GM19397 (cell line): ENCODE measurements at regions not wholly inside any gene's neighbourhood (a gene's known extent, or its start where the extent isn't known, plus 50 kb on each side); places are given as distances from the start of the nearest gene placed in this dataset.
"Not testable (repeated sequence)": the region's sequence is repeated elsewhere in the genome, so short reads cannot be mapped to it uniquely, and the experiment has no call there.

Source experiments
- ATAC-seq: cut with Tn5 transposase; IDR thresholded peaks from one replicate; pipeline ENCODE4 v1.9.1; 2021; ENCODE audit warnings: mild to moderate bottlenecking, moderate library complexity; ENCODE audit not compliant: unreplicated experiment

DNA sequence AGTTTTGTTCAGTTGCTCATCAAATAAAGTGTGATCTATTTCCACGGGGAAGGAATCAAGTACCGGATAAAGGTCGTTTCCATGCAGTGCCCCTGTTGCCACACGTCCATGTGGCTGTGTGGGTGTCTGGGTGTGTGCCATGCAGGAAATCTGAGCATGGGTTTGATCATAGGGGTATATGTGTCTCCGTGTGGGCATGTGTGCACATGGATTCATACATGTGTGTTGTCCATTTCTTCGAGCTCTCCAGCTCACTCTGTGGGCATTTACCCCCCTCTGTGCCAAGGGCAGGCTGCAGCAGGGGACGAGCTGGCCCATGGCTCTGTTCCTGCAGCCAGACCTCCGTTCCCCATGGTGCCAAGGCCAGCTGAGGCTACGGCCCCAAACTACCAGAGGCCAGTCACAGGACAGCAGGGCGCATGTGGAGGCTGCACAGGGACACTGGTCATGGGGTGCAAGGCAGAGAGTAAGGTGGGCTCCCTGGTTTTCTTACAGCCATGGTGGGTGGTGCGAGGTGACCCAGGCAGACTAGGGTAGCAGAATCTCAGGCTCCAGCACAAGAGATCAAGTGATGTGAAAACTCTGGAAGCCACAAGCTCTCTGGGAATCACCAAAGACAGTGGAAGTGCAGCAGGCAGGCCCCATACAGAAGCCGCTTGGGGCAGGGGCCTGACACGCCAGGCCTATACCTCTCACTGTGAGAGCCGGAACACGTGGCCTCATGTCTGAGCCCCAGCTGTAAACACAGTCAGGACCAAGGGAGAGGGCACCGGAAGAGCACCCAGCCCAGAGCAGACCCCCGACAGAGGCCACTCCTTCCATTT lies 66.4 kb upstream of the RAB6C start:
- ATAC-seq, result no peak

DNA sequence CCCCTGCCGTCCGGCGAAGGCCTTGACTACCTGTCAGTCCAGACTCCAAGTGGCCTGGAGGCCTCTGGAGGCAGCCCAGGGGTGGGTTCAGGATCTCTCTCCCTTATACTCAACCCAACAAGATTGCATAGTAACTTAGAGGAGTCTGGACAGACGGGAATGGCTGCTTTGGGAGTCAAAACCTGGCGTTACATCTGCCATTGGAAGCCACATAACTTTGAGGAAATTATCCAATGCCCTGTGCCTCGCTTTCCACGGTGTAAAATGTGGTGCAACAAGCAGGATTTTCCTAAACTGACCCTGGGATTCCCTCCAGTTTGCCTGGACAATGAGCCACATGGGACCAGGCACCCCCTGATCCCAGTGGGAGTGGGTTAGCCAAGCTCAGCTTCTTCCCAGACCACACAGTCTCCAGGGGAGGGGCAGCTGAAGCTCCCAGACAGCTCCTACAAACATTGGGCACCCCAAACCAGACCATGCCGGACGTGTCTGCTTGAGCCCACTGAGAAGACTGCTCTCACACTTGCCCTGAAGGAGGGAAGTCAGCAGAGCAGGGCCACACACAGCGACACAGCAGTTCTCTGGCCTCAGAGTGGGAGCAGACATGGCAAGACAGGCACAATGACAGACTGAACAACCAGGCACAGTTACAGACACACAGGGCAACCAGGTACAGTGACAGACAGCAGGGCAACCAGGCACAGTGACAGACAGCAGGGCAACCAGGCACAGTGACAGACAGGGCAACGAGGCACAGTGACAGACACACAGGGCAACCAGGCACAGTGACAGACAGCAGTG lies 65.6 kb upstream of the RAB6C start:
- ATAC-seq, result no peak

DNA sequence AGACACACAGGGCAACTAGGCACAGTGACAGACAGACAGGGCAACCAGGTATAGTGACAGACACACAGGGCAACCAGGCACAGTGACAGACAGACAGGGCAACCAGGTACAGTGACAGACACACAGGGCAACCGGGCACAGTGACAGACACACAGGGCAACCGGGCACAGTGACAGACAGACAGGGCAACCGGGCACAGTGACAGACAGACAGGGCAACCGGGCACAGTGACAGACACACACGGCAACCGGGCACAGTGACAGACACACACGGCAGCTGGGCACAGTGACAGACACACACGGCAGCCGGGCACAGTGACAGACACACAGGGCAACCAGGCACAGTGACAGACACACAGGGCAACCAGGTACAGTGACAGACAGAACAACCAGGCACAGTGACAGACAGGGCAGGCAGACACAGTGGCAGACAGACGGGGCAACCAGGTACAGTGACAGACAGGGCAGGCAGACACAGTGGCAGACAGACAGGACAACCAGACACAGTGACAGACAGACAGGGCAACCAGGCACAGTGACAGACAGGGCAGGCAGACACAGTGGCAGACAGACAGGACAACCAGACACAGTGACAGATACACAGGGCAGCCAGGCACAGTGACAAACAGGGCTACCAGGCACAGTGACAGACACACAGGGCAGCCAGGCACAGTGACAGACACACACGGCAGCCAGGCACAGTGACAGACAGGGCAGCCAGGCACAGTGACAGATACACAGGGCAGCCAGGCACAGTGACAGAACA lies 64.7 kb upstream of the RAB6C start:
- no peak for ATAC-seq

DNA sequence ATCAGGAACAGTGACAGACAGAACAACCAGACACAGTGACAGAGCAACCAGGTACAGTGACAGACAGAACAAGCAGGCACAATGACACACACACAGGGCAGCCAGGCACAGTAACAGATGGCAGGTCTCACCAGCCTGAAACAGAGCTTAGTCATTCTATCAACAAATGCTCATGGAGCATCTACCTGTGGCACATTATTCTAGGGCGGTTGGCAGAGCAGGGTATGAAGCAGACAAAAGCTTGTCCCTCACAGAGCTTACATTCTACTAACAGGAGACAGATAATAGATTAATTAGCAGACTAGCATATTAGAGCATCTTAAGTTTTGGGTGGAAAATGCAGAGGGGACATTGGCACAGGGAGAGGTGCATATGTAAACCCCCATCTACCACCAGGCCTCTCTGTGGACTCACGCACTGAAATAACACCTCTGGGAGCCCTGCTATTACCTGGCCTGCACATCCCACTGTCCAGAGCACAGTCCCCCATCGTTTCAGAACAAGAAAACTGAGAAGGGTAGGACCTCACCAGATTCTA lies 64.1 kb upstream of the RAB6C start:
- ATAC-seq, result no peak

DNA sequence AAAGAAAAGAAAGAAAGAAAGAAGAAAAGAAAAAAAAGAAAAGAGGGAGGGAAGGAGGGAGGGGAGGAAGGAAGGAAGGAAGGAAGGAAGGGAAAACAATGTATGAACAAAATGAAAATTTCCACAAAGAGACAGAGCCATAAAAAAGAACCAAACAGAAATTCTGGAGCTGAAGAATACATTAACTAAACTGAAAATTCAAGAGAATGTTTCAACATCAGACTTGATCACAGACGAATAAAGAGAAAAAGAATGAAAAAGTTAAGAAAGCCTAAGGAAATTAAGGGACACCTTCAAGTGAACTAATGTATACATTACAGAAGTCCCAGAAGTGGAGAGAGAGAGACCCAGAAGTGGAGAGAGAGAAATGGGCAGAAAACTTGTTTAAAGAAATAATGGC lies 60.9 kb upstream of the RAB6C start:
- no peak for ATAC-seq

DNA sequence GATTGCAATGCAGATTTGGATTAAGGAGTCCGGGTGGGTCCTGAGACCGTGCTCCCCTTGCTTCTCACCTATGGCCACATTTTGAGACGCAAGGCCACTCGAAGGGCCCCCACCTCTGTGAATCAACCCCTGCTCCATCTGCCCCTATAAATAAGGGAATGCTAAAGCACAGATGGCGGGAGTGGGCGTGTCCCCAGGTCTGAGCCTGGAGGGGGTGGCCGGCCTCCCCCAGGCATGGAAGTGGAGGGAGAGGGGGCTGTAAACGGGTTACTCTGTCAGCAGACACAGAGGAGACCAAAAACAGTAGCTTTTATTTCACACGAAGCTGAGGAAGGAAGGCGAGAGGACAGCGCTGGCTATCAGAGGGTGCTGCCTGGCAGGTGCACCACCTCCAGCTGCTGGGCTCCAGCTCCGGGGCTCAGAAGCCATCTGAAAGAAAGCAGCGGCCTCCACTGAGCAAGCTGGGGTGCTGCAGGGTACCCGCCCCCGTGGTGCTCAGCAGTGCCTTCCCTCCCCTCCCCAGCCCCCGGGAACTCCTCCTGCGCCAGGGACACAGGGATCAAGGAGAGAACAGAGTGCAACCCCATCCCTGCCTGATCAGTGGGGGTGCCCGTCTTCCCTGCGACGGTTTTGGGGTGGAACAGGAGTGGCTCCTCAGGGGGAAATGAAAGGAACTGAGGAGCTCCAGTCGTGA lies 56.7 kb upstream of the RAB6C start:
- ATAC-seq, result no peak

DNA sequence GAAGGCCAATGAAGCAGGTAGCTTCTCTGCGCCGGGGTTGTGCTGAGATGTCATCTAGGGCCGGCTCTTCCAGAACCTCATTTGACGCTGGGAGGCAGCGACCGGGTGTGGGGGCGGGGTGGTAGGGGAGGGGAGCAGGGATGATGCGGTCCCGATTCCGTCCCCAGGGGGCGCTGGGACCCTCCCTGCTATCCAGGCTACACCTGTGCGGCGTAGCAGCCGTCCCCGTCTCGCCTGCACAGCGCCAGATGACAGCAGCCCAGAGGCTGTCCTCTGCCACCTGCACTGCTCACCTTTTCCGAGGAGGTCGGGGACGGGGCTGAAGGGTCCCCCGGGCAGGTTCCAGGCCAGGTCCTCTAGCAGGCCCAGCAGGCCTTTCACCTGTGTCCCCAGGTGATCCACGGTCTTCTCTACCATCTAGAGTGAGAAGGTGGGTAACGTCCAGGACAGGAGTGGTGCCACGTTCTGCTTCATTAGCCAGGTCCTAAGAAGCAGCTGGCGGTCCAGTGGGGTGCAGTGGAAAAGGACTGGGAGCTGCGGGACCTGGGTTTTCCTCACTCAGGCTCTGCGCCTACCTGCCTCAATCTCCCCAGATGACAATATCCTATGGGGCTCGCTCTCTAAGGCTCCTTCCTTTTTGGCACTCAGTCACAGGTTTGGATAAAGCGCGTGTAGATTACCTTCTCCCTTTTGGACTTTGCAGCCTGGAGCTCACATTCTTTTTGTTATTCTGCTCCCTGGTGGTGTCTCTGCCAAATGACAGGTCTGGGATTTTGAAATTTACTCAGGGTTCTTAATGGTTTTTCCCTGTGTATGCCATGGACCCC lies 56.0 kb upstream of the RAB6C start:
- no peak for ATAC-seq

DNA sequence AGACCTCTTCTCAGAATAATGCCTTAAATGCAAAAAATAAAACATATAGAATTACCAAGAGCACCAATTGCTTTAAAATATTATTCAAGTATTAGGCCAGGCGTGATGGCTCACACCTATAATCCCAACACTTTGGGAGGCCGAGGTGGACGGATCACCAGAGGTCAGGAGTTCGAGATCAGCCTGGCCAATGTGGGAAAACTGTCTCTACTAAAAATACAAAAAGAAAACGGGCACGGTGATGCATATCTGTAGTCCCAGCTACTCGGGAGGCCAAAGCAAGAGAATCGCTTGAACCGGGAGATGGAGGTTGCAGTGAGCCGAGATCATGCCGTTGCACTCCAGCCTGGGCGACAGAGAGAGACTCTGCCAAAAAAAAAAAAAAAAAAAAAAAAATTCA lies 55.4 kb upstream of the RAB6C start:
- ATAC-seq, result not testable (repeated sequence)

DNA sequence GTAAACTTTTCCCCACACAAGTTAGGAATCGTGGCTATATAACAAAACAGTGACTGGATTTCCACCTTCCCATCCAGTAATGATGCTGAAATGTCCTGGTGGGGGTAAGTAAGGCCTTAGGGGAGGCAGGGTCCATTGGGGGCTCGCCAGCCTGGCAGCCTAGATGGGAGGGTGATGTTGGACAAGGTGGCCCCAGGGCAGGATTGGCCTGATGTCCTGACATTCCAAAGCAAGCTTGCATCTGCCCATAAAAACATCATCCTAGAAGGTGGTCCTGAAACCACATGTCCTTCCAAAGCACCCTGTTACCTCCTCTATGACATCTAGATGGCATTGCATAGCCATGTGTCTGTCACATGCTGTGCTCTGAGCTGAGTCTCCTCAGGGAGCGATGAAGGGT lies 54.1 kb upstream of the RAB6C start:
- ATAC-seq, result no peak

DNA sequence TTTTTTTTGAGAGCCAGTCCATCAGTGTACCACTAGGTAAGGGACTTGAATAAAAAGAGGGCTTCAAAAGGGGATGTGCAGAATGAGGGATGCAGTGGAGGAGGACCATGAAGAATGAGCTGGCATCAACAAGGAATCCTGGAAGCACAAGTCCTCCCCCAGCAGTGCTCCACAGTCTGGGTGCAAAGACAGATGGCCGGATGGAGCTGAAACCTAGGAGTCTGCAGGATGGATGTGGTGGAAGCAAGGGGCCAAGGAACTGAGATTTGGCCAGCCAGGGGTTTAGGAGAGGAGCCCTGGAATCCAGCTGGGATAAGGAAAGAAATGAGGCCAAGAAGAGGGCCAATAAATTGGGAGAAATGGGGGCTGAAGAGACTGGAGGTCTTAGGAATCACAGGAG lies 51.8 kb upstream of the RAB6C start:
- ATAC-seq, result no peak

DNA sequence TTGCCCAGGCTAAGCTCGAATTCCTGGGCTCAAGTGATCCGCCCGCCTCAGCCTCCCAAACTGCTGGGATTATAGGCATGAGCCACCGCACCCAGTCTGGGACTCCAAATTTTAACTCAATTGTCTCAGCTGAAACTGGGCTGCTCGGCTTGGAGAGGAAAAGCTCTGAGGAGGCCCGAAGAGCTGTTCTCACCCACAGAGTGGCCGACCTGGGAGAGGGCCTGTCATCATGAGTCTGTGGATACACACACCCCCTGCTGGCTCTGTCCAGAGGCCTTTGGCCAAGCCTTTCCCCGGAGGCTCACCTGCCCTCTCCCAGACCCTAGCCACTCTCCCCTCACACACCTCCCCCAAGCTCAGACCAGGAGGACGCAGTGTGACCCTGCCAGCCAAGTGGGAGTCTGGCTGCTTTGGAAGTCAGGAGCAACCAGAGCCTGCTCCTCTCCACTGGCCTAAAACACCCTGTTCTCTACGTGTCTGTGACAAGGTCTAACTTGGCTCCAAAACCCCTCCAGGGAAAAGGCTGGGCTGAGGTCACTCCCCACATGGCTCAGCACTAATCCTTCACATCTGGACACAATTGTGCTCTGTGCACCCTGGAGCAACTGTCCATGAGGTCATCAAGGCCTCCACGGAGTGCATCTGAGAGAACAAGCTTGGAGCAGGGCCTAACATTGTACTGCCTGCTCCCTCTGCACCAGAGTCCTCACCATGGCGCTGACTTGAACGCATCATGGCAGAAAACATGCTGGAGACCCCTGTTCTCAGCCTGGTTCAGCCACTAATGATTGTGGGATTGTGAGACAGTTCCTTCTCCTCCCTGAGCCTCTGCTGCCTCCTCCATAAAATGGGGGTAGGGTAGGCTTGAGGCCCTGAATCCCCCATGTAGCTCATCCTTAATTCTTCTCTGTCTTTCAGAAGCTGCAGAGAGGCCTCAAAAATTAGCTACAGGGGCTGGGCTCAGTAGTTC lies 49.9 kb upstream of the RAB6C start:
- no peak for ATAC-seq
